MM.1S (cell line): ENCODE measurements at regions not wholly inside any gene's neighbourhood (a gene's known extent, or its start where the extent isn't known, plus 50 kb on each side); places are given as distances from the start of the nearest gene placed in this dataset.

ENCODE experiments used
- DNase-seq: peaks from one replicate; pipeline ENCODE4 v3.0.0-alpha.2; 2015
- H2AFZ ChIP-seq: fragments of 300-600 bp; sonication (generic); 2 replicates; pipeline ENCODE4 v1.6.0; 2016; ENCODE audit warnings: antibody characterized with exemption, low read length
- H3F3A ChIP-seq: fragments of 300-600 bp; sonication (generic); 2 replicates; pipeline ENCODE4 v1.6.1; 2016; ENCODE audit warnings: mild to moderate bottlenecking, antibody characterized with exemption, low read length, moderate library complexity, mixed read lengths; ENCODE audit not compliant: insufficient read depth
- H3K27ac ChIP-seq: fragments of 300-600 bp; sonication (generic); 2 replicates; pipeline ENCODE4 v1.5.1; 2016; ENCODE audit warnings: mild to moderate bottlenecking, low read length
- H3K27me3 ChIP-seq: fragments of 300-600 bp; sonication (generic); replicated peaks from 2 replicates; pipeline ENCODE4 v1.6.0; 2016; ENCODE audit warnings: low read length; ENCODE audit not compliant: insufficient read depth
- H3K36me3 ChIP-seq: fragments of 300-600 bp; sonication (generic); replicated peaks from 2 replicates; pipeline ENCODE4 v1.6.1; 2016; ENCODE audit warnings: mild to moderate bottlenecking, low read length, mixed read lengths; ENCODE audit not compliant: insufficient read depth
- H3K4me1 ChIP-seq: fragments of 300-600 bp; sonication (generic); 2 replicates; pipeline ENCODE4 v1.6.1; 2016; ENCODE audit warnings: low read length, mixed read lengths
- H3K4me2 ChIP-seq: fragments of 300-600 bp; sonication (generic); 2 replicates; pipeline ENCODE4 v1.6.0; 2016; ENCODE audit warnings: low read depth, low read length
- H3K4me3 ChIP-seq: fragments of 300-600 bp; sonication (generic); 2 replicates; pipeline ENCODE4 v1.5.1; 2016; ENCODE audit warnings: low read length, mixed read lengths
- H3K79me2 ChIP-seq: fragments of 300-600 bp; sonication (generic); 2 replicates; pipeline ENCODE4 v1.6.1; 2016; ENCODE audit warnings: mixed run types, low read length, mixed read lengths
- H3K9ac ChIP-seq: fragments of 300-600 bp; sonication (generic); 2 replicates; pipeline ENCODE4 v1.6.1; 2016; ENCODE audit warnings: low read length, mixed read lengths
- H3K9me2 ChIP-seq: fragments of 300-600 bp; sonication (generic); replicated peaks from 2 replicates; pipeline ENCODE4 v1.6.1; 2016; ENCODE audit warnings: mild to moderate bottlenecking, low read length, mixed read lengths; ENCODE audit not compliant: insufficient read depth
- H3K9me3 ChIP-seq: fragments of 300-600 bp; sonication (generic); replicated peaks from 2 replicates; pipeline ENCODE4 v1.6.1; 2016; ENCODE audit warnings: mild to moderate bottlenecking, low read length, mixed read lengths; ENCODE audit not compliant: insufficient read depth
- H4K20me1 ChIP-seq: fragments of 300-600 bp; sonication (generic); 2 replicates; pipeline ENCODE4 v1.6.1; 2016; ENCODE audit warnings: mild to moderate bottlenecking, low read length, moderate library complexity, mixed read lengths; ENCODE audit not compliant: insufficient read depth
- EZH2 ChIP-seq: fragments of 300-600 bp; sonication (generic); optimal IDR thresholded peaks from 2 replicates; pipeline ENCODE3; 2017; ENCODE audit warnings: low read depth, mild to moderate bottlenecking, antibody characterized with exemption, low read length, mixed read lengths
- EZH2phosphoT487 ChIP-seq: fragments of 300-600 bp; sonication (generic); IDR thresholded peaks from 2 replicates; pipeline ENCODE4 v1.6.1; 2018; ENCODE audit warnings: antibody characterized with exemption, low read length
- TF ChIP-seq, protein P1 (sequence below): fragments of 300-600 bp; sonication (generic); IDR thresholded peaks from 2 replicates; pipeline ENCODE4 v1.5.1; 2016; ENCODE audit warnings: antibody characterized with exemption, low read length, mixed read lengths

DNA sequence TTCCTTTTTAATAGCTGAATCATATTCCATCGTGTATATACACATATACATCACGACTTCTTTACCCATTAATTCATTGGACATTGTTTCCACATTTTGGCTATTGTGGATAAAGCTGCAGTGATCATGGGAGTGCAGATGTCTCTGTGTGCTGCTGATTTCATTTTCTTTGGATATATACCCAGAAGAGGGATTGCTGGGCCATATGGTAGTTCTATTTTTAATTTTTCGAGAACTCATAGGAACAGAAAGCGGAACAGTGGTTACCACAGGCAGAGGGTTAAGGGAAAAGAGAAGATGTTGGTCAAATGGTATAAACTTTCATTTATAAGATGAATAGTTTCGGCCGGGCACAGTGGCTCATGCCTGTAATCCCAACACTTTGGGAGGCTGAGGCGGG is 187.4 kb upstream of the MYOCD start:
- Histone ChIP-seq H3K79me2 (no peaks in the 10 kb centered on the region), H3F3A (no peaks in the 10 kb centered on the region), H4K20me1 (no peaks in the 10 kb centered on the region), H3K9me3 (no peaks in the 10 kb centered on the region), H3K4me2 (no peak overlapping the region), H3K36me3 (no peaks in the 10 kb centered on the region), H2AFZ (no peak overlapping the region), H3K9ac (no peak overlapping the region), H3K27ac (no peak overlapping the region), H3K4me3 (no peak overlapping the region), H3K9me2 (no peaks in the 10 kb centered on the region), H3K27me3 (no peaks in the 10 kb centered on the region), H3K4me1 (no peaks in the 10 kb centered on the region)
- DNase-seq, result no peak
- TF ChIP-seq, protein P1, sequence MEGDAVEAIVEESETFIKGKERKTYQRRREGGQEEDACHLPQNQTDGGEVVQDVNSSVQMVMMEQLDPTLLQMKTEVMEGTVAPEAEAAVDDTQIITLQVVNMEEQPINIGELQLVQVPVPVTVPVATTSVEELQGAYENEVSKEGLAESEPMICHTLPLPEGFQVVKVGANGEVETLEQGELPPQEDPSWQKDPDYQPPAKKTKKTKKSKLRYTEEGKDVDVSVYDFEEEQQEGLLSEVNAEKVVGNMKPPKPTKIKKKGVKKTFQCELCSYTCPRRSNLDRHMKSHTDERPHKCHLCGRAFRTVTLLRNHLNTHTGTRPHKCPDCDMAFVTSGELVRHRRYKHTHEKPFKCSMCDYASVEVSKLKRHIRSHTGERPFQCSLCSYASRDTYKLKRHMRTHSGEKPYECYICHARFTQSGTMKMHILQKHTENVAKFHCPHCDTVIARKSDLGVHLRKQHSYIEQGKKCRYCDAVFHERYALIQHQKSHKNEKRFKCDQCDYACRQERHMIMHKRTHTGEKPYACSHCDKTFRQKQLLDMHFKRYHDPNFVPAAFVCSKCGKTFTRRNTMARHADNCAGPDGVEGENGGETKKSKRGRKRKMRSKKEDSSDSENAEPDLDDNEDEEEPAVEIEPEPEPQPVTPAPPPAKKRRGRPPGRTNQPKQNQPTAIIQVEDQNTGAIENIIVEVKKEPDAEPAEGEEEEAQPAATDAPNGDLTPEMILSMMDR, result no peak
- TF ChIP-seq EZH2phosphoT487 (no peak), EZH2 (no peak)

DNA sequence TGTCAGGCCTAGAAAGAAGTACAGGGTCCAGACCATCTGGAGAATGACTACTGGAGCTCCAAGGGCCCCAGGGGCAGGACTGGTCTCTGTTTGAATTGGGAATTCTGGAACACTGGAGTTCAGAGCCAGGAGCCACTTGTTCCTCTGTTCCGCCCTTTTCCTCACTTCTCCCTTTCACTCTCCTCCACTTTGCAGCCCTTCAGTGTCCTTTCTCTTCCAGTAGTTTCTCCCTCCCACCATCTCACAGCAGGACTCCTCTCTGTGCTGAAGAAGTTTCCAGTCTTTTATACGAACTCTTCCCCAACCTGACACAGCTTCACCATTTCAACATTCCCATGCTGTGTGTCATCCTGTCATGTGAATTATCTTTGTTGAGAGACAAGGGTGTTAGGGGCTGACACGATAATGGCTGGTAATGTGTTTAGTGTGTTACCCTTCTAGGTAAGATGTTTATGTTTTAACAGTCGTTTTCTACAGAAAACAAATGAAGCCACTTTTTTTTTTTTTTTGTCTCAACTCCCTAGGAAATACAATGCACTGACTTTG is 180.3 kb upstream of the MYOCD start:
- Histone ChIP-seq H3K79me2 (no peaks in the 10 kb centered on the region), H3K4me1 (no peaks in the 10 kb centered on the region), H3K4me2 (no peak overlapping the region), H3K27ac (no peak overlapping the region), H3K4me3 (no peak overlapping the region), H3K36me3 (no peaks in the 10 kb centered on the region), H4K20me1 (no peaks in the 10 kb centered on the region), H3K9me3 (no peaks in the 10 kb centered on the region), H3K27me3 (no peaks in the 10 kb centered on the region), H2AFZ (no peak overlapping the region), H3K9ac (no peak overlapping the region), H3K9me2 (no peaks in the 10 kb centered on the region), H3F3A (no peaks in the 10 kb centered on the region)
- TF ChIP-seq, protein P1, result no peak
- TF ChIP-seq EZH2 (no peak), EZH2phosphoT487 (no peak)
- no peak for DNase-seq

GRCh38 chr17:12489325-12489724 is 176.4 kb upstream of the MYOCD start:
- Histone ChIP-seq H3K9me2 (no peaks in the 10 kb centered on the region), H3K4me2 (no peak overlapping the region), H2AFZ (no peak overlapping the region), H3K27ac (no peak overlapping the region), H3K79me2 (no peaks in the 10 kb centered on the region), H3K27me3 (no peaks in the 10 kb centered on the region), H3K9me3 (no peaks in the 10 kb centered on the region), H3K36me3 (no peaks in the 10 kb centered on the region), H4K20me1 (no peaks in the 10 kb centered on the region), H3F3A (no peaks in the 10 kb centered on the region), H3K9ac (no peak overlapping the region), H3K4me1 (no peaks in the 10 kb centered on the region), H3K4me3 (no peak overlapping the region)
- TF ChIP-seq, protein P1, result no peak
- TF ChIP-seq EZH2 (no peak), EZH2phosphoT487 (no peak)
- DNase-seq, result no peak
